A549 (cell line): ENCODE measurements at regions not wholly inside any gene's neighbourhood (a gene's known extent, or its start where the extent isn't known, plus 50 kb on each side); places are given as distances from the start of the nearest gene placed in this dataset.
A peak's percentile ranks its signal among the peaks of the same experiment; 100 is the strongest.

Source experiments
- ATAC-seq, 2 experiments: fragments of 200-7000 bp in 1 of 2; fragments of >200 bp in 1 of 2; cut with Nextera tagmentation in 1 of 2; cut with Tn5 transposase in 1 of 2; 3 replicates each; pipeline versions ENCODE4 v1.8.0 to v1.9.1; 2018 to 2020; ENCODE audit warnings: mild to moderate bottlenecking in 1 of 2, moderate library complexity in 1 of 2
- CTCF ChIA-PET: fragments of 300-600 bp; sonication (Branson Sonifier 250); formaldehyde crosslinking; extraction: SDS; loops from one replicate; lab custom pipeline; 2021; ENCODE audit warnings: antibody characterized with exemption, inconsistent platforms; lab: Yijun Ruan, JAX
- POLR2A ChIA-PET: fragments of 350-600 bp; formaldehyde crosslinking; extraction: SDS; loops from one replicate; lab custom pipeline; 2021; ENCODE audit warnings: antibody characterized with exemption, inconsistent platforms; lab: Yijun Ruan, JAX
- DNase-seq, 2 experiments: peaks; one replicate each; pipeline versions ENCODE4 v3.0.0 to v3.0.0-alpha.2; 2011 to 2016; ENCODE audit warnings: low read depth in 1 of 2, low spot score in 1 of 2
- FAIRE-seq: peaks from 2 replicates; lab custom pipeline; 2011; peaks lifted over from hg19 to GRCh38; lab: Jason Lieb, UNC
- H3K27ac ChIP-seq, 2 experiments: fragments of >200 bp; sonication (Bioruptor Twin); formaldehyde crosslinking; 3 replicates each; pipeline ENCODE4 v1.5.1; 2016 to 2017
- H3K4me1 ChIP-seq: fragments of >200 bp; sonication (Bioruptor Twin); formaldehyde crosslinking; 3 replicates; pipeline ENCODE4 v1.6.1; 2016
- H3K4me2 ChIP-seq: fragments of >200 bp; sonication (Bioruptor Twin); formaldehyde crosslinking; 3 replicates; pipeline ENCODE4 v1.6.1; 2016
- H3K4me3 ChIP-seq: fragments of >200 bp; sonication (Bioruptor Twin); formaldehyde crosslinking; 3 replicates; pipeline ENCODE4 v1.5.1; 2016
- H3K9me3 ChIP-seq: fragments of >200 bp; sonication (Bioruptor Twin); formaldehyde crosslinking; 3 replicates; pipeline ENCODE4 v1.6.1; 2016
- CBX2 ChIP-seq: fragments of 200-600 bp; sonication (generic); IDR thresholded peaks from 2 replicates; pipeline ENCODE4 v1.6.1; 2016; ENCODE audit warnings: low read depth, mild to moderate bottlenecking, borderline replicate concordance
- CBX8 ChIP-seq: fragments of 200-600 bp; sonication (generic); IDR thresholded peaks from 2 replicates; pipeline ENCODE4 v1.6.1; 2016
- CHD2 ChIP-seq: fragments of 150-350 bp; IDR thresholded peaks from 2 replicates; pipeline ENCODE4 v1.6.1; 2014; ENCODE audit warnings: low read length; ENCODE audit not compliant: partially characterized antibody
- EHF ChIP-seq: fragments of 250-450 bp; sonication (Bioruptor Pico); IDR thresholded peaks from 2 replicates; pipeline ENCODE4 v1.5.0; 2020; ENCODE audit warnings: mild to moderate bottlenecking
- EP300 ChIP-seq, 2 experiments: fragments of >200 bp; sonication (Bioruptor Twin); formaldehyde crosslinking; IDR thresholded peaks; 2 replicates in 1 of 2; 3 replicates in 1 of 2; pipeline ENCODE4 v1.6.1; 2016 to 2017
- FOSL2 ChIP-seq, 2 experiments: fragments of 450-650 bp in 1 of 2; fragments of >200 bp in 1 of 2; sonication (Bioruptor Twin) in 1 of 2; formaldehyde crosslinking; IDR thresholded peaks; 2 replicates each; pipeline versions ENCODE4 v1.5.0 to v1.6.1; 2016 to 2020; ENCODE audit warnings: mild to moderate bottlenecking in 1 of 2, moderate library complexity in 1 of 2
- HOXA7 ChIP-seq: fragments of 250-450 bp; sonication (Bioruptor Pico); IDR thresholded peaks from 2 replicates; pipeline ENCODE4 v1.5.0; 2020; ENCODE audit warnings: mild to moderate bottlenecking, moderate library complexity
- HOXB13 ChIP-seq: fragments of 250-450 bp; sonication (Bioruptor Pico); IDR thresholded peaks from 2 replicates; pipeline ENCODE4 v1.5.0; 2020; ENCODE audit warnings: low read depth, mild to moderate bottlenecking, moderate library complexity
- HOXB5 ChIP-seq: fragments of 250-450 bp; sonication (Bioruptor Pico); IDR thresholded peaks from 2 replicates; pipeline ENCODE4 v1.5.0; 2020; ENCODE audit warnings: mild to moderate bottlenecking, moderate library complexity
- JUNB ChIP-seq: fragments of >200 bp; sonication (Bioruptor Twin); formaldehyde crosslinking; IDR thresholded peaks from 2 replicates; pipeline ENCODE4 v1.6.1; 2016
- KDM1A ChIP-seq: fragments of 200-600 bp; sonication (generic); IDR thresholded peaks from 2 replicates; pipeline ENCODE4 v1.6.1; 2016; ENCODE audit warnings: low read depth, mild to moderate bottlenecking
- NFE2L2 ChIP-seq: fragments of 150-350 bp; conservative IDR thresholded peaks from 2 replicates; pipeline ENCODE4 v1.6.1; 2014; ENCODE audit warnings: low read length
- RARB ChIP-seq: fragments of 250-450 bp; sonication (Bioruptor Pico); IDR thresholded peaks from 2 replicates; pipeline ENCODE4 v1.8.0; 2021; ENCODE audit warnings: mild to moderate bottlenecking, moderate library complexity
- RCOR1 ChIP-seq: fragments of 150-350 bp; IDR thresholded peaks from 2 replicates; pipeline ENCODE4 v1.6.1; 2014; ENCODE audit warnings: antibody characterized with exemption, low read length, low read depth
- RFX5 ChIP-seq: fragments of 450-650 bp; IDR thresholded peaks from 2 replicates; pipeline ENCODE4 v1.7.1; 2014; ENCODE audit warnings: antibody characterized with exemption, mild to moderate bottlenecking, moderate library complexity
- SMC3 ChIP-seq: fragments of >200 bp; sonication (Bioruptor Twin); formaldehyde crosslinking; IDR thresholded peaks from 3 replicates; pipeline ENCODE4 v1.6.1; 2018; ENCODE audit warnings: inconsistent platforms
- TFCP2L1 ChIP-seq: fragments of 250-450 bp; sonication (Bioruptor Pico); IDR thresholded peaks from 2 replicates; pipeline ENCODE4 v1.5.0; 2021; ENCODE audit warnings: mild to moderate bottlenecking
- TP53 ChIP-seq: fragments of 250-450 bp; sonication (Bioruptor Pico); IDR thresholded peaks from 2 replicates; pipeline ENCODE4 v1.5.0; 2021; ENCODE audit warnings: mild to moderate bottlenecking, moderate library complexity
- ZFP36 ChIP-seq: fragments of 450-650 bp; IDR thresholded peaks from 2 replicates; pipeline ENCODE4 v1.6.1; 2014; ENCODE audit warnings: borderline replicate concordance; ENCODE audit not compliant: partially characterized antibody
- WGBS: methylation state at CpG from one replicate; pipeline ENCODE4 v1.1.6; 2017; ENCODE audit errors: missing lambda C conversion rate; 5-methylcytosine and 5-hydroxymethylcytosine counted together
- TF ChIP-seq, protein P1 (sequence below): fragments of >200 bp; sonication (Bioruptor Twin); formaldehyde crosslinking; IDR thresholded peaks from 3 replicates; pipeline ENCODE4 v1.5.1; 2016
- TF ChIP-seq, protein P2 (sequence below): IDR thresholded peaks from 2 replicates; pipeline ENCODE4 v1.6.1; 2012; ENCODE audit warnings: low read depth, borderline replicate concordance
- TF ChIP-seq, protein P3 (sequence below): IDR thresholded peaks from 2 replicates; pipeline ENCODE4 v1.6.1; 2012
- TF ChIP-seq, protein P4 (sequence below): fragments of 250-450 bp; sonication (Bioruptor Pico); IDR thresholded peaks from 2 replicates; pipeline ENCODE4 v1.5.0; 2020; ENCODE audit warnings: low read depth, mild to moderate bottlenecking, moderate library complexity

DNA sequence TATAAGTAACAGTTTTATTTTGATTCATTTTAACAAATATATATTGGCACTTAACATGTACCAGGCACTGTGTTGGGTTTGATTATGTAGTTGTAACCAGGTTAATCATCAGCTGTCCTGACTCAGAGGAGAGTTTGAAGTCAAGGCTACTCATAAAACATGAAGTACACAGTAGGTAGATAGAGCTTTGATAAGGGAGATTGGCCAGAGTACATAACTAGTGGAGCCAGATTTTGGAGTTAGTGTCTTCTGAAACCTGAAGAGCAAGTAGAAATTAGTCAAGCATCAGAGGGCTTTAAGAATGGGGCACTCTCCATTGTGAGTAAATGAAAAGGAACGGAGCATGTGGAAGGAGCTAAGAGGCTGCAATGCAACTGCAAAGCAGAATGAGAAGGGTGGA lies 333.9 kb downstream of the RFC3 start:
- WGBS, result 96% methylated on average over 1 of the region's 1 CpG
- peaks cover 19% of the 10 kb centered on the region for H3K4me1 ChIP-seq
- H3K4me2 ChIP-seq, result no peak overlapping the region
- no peak for DNase-seq
- no peaks in the 10 kb centered on the region for H3K9me3 ChIP-seq
- H3K27ac ChIP-seq, result peak overlapping the region in 1 of 2 experiments; percentile 94; a peak in 1 of 6 replicates
- ChIA-PET POLR2A (no interaction called here), CTCF (no interaction called here)
- FAIRE-seq, result no peak
- ATAC-seq, result no peak
- H3K4me3 ChIP-seq, result no peak overlapping the region
- no peak for TF ChIP-seq TFCP2L1 (CRISPR knock-in tag)
- no peak for TF ChIP-seq FOSL2 (IDR thresholded peaks at IDR 0.05)
- no peak for TF ChIP-seq FOSL2 (CRISPR knock-in tag; IDR thresholded peaks at IDR 0.05)
- TF ChIP-seq KDM1A, result no peak
- TF ChIP-seq, protein P1, sequence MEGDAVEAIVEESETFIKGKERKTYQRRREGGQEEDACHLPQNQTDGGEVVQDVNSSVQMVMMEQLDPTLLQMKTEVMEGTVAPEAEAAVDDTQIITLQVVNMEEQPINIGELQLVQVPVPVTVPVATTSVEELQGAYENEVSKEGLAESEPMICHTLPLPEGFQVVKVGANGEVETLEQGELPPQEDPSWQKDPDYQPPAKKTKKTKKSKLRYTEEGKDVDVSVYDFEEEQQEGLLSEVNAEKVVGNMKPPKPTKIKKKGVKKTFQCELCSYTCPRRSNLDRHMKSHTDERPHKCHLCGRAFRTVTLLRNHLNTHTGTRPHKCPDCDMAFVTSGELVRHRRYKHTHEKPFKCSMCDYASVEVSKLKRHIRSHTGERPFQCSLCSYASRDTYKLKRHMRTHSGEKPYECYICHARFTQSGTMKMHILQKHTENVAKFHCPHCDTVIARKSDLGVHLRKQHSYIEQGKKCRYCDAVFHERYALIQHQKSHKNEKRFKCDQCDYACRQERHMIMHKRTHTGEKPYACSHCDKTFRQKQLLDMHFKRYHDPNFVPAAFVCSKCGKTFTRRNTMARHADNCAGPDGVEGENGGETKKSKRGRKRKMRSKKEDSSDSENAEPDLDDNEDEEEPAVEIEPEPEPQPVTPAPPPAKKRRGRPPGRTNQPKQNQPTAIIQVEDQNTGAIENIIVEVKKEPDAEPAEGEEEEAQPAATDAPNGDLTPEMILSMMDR, result no peak
- no peak for TF ChIP-seq SMC3
- no peak for TF ChIP-seq TP53 (CRISPR knock-in tag)
- TF ChIP-seq CBX2, result no peak
- no peak for TF ChIP-seq RFX5
- TF ChIP-seq RCOR1, result no peak
- TF ChIP-seq EP300 (IDR thresholded peaks at IDR 0.05), result no peak
- no peak for TF ChIP-seq HOXB13 (CRISPR knock-in tag)
- no peak for TF ChIP-seq NFE2L2
- TF ChIP-seq, all 56 proteins: peak for 0

DNA sequence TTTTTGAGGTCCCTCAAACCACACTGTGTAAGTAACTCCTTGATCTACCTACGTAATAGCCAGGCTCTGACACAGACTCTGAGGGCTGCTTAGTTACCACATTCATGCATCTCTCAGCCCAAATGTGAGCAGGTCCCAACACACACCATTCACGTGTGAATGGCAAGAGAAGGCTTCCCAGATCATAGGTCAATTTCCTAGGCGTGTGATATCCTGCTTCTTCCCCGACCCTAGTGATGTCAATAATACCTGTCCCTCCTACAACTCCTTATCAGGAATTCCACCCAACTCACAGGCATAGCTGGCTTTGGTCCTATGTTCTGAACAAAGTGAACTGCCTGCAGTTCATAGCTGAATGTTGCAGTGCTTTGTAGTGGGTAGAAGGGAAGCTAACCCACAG lies 334.5 kb downstream of the RFC3 start:
- FAIRE-seq (no peak), ATAC-seq (no peak), DNase-seq (no peak)
- 91% methylated on average over 4 of the region's 4 CpGs for WGBS
- Histone ChIP-seq H3K9me3 (no peaks in the 10 kb centered on the region), H3K4me3 (no peak overlapping the region), H3K27ac (peak overlapping the region in 1 of 2 experiments; percentile 94; a peak in 2 of 6 replicates), H3K4me1 (peaks cover 22% of the 10 kb centered on the region), H3K4me2 (no peak overlapping the region)
- CTCF ChIA-PET, result no interaction called here
- POLR2A ChIA-PET, result no interaction called here
- TF ChIP-seq HOXA7 (CRISPR knock-in tag), result no peak
- TF ChIP-seq EHF (CRISPR knock-in tag), result no peak
- TF ChIP-seq, all 56 proteins: peak for 0

DNA sequence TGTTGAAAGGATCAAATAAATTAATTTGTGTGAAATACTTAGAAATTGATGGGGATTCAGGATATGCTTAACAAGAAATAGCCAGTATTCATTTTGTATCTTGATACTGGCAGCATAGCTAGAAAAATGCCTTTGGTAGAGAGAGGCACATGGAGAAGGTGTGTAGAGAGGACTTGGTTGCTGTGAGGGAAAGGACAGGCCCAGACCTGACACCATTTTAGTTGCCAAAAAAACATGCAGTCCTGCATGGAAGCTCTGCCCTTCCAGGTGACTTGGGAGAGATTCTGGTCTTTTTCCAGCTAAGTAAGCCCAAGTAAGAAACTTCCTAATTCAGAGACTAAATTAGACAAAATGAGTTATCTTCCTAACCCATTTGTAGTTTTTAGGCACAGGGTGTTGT lies 335.0 kb downstream of the RFC3 start:
- H3K4me1 ChIP-seq, result peaks cover 28% of the 10 kb centered on the region
- DNase-seq (no peak), ATAC-seq (no peak), FAIRE-seq (no peak)
- H3K27ac ChIP-seq, result peak overlapping the region; percentile 16 to 94; a peak in 3 of 6 replicates
- H3K9me3 ChIP-seq, result no peaks in the 10 kb centered on the region
- CTCF ChIA-PET, result no interaction called here
- POLR2A ChIA-PET, result no interaction called here
- H3K4me3 ChIP-seq, result no peak overlapping the region
- H3K4me2 ChIP-seq, result no peak overlapping the region
- TF ChIP-seq CBX8 (no peak), JUNB (no peak), ZFP36 (no peak), RARB (CRISPR knock-in tag) (no peak), KDM1A (no peak), HOXB5 (CRISPR knock-in tag) (no peak), CHD2 (no peak)
- TF ChIP-seq, protein P2, sequence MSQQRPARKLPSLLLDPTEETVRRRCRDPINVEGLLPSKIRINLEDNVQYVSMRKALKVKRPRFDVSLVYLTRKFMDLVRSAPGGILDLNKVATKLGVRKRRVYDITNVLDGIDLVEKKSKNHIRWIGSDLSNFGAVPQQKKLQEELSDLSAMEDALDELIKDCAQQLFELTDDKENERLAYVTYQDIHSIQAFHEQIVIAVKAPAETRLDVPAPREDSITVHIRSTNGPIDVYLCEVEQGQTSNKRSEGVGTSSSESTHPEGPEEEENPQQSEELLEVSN, result no peak
- TF ChIP-seq, protein P1, result no peak
- TF ChIP-seq, protein P3, sequence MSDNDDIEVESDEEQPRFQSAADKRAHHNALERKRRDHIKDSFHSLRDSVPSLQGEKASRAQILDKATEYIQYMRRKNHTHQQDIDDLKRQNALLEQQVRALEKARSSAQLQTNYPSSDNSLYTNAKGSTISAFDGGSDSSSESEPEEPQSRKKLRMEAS, result no peak
- TF ChIP-seq, protein P4, sequence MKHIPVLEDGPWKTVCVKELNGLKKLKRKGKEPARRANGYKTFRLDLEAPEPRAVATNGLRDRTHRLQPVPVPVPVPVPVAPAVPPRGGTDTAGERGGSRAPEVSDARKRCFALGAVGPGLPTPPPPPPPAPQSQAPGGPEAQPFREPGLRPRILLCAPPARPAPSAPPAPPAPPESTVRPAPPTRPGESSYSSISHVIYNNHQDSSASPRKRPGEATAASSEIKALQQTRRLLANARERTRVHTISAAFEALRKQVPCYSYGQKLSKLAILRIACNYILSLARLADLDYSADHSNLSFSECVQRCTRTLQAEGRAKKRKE (CRISPR knock-in tag), result no peak
